ENCODE measurements at regions not wholly inside any gene's neighbourhood (a gene's known extent, or its start where the extent isn't known, plus 50 kb on each side); places are given as distances from the start of the nearest gene placed in this dataset.
"Not testable (repeated sequence)": the region's sequence is repeated elsewhere in the genome, so short reads cannot be mapped to it uniquely, and the experiment has no call there.

DNA sequence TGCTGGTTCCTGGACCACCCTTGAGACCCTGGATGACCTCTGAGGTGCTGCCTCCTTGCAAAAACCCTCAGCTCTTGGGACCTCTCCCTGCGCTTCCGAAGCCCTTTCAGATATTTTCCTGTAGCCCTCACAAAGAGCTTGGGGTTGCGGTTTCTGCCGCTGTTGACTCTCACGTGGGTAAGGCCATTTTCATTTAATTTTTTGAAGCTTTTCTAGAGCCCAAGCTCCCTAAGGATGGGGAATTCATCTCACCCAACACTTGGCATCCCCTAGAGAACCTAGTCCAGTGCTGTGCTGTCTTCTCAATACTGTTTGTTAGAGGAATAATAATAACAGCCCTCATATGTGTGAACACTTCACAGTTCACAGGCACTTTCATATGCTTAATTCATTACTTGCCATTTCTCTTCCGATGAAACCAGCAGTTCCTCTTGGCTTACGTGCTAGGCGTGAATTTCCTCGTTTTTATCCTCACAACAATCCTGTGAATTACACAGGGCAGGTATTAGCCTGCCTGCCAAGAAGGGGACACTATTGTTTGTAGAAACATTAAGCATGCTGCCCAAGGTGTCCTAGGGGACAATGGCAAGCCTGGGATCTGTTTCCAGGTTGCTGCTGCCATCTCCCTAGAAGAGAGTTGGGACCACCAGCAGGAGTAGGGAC, 71.6 kb upstream of the CTBP2 start:
- H3K4me3 ChIP-seq (ENCODE audit: low read depth, low read length): no peak overlapping the region
- no peaks in the 10 kb centered on the region for H3K27me3 ChIP-seq (ENCODE audit: control insufficient read depth, insufficient read depth, low read length)
- FAIRE-seq: no peak
- peak; percentile 70 for DNase-seq (ENCODE audit: low read depth)
- no peaks in the 10 kb centered on the region for H3K36me3 ChIP-seq (ENCODE audit: control insufficient read depth, insufficient read depth, low read length)
- TF ChIP-seq, protein P1, sequence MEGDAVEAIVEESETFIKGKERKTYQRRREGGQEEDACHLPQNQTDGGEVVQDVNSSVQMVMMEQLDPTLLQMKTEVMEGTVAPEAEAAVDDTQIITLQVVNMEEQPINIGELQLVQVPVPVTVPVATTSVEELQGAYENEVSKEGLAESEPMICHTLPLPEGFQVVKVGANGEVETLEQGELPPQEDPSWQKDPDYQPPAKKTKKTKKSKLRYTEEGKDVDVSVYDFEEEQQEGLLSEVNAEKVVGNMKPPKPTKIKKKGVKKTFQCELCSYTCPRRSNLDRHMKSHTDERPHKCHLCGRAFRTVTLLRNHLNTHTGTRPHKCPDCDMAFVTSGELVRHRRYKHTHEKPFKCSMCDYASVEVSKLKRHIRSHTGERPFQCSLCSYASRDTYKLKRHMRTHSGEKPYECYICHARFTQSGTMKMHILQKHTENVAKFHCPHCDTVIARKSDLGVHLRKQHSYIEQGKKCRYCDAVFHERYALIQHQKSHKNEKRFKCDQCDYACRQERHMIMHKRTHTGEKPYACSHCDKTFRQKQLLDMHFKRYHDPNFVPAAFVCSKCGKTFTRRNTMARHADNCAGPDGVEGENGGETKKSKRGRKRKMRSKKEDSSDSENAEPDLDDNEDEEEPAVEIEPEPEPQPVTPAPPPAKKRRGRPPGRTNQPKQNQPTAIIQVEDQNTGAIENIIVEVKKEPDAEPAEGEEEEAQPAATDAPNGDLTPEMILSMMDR (IDR thresholded peaks at IDR 0.05; ENCODE audit: insufficient read depth, low read length, severe bottlenecking): no peak

DNA sequence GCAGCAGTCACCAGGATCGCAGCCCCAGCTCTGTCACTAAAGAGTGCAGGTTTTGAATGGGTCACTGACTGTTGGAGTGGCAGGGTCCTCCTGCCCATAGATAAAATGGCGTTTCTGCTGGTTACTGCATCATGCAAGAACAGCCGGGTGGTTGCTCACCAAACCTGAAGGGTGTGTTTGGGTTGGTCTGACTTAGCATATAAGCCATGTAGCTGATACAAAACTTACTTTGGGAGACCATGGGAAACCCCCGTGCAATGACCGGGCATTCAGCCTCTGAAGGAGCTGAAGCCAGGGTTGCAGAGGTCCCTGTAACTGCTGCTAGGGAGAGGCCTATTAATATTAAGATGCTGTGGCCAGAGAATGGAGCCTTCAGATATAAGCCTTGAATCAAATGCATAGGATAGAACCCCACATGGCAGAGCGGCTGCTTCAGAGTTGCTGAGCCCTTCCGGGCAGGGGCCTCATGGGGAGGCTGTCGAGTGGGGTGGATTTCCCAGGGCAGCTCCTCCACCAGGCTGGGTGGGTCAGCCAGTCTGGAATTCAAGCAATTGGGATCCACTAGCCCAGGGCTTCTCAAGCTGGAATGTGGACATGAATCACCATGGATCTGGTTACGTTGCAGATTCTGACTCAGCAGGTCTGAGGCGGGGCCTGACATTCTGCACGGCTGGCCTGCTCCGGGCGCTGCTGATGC, 70.9 kb upstream of the CTBP2 start:
- Histone ChIP-seq H3K4me3 (ENCODE audit: low read depth, low read length) (no peak overlapping the region), H3K36me3 (ENCODE audit: control insufficient read depth, insufficient read depth, low read length) (no peaks in the 10 kb centered on the region), H3K27me3 (ENCODE audit: control insufficient read depth, insufficient read depth, low read length) (no peaks in the 10 kb centered on the region)
- FAIRE-seq (peak; percentile 92), DNase-seq (ENCODE audit: low read depth) (peak; percentile 97)
- TF ChIP-seq, protein P1 (IDR thresholded peaks at IDR 0.05; ENCODE audit: insufficient read depth, low read length, severe bottlenecking): peak; percentile 12

DNA sequence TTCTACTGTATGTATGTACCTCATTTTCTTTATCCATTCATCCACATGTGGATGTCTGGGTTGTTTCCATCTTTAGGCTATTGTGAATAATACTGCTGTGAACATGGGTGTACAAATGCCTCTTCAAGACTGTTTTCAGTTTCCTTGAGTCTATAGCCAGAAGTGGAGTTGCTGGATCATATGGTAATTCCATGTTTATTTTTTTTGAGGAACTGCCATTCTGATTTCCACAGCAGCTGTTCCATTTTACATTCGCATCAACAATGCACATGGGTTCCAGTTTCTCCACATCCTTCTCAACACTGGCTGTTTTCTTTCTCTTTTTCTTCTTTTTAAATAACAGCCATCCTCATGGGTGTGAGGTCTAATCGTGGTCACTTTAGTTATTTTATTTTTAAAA, 69.9 kb upstream of the CTBP2 start:
- H3K4me3 ChIP-seq (ENCODE audit: low read depth, low read length): no peak overlapping the region
- TF ChIP-seq, protein P1 (IDR thresholded peaks at IDR 0.05; ENCODE audit: insufficient read depth, low read length, severe bottlenecking): no peak
- DNase-seq (ENCODE audit: low read depth): no peak
- FAIRE-seq: no peak
- no peaks in the 10 kb centered on the region for H3K27me3 ChIP-seq (ENCODE audit: control insufficient read depth, insufficient read depth, low read length)
- H3K36me3 ChIP-seq (ENCODE audit: control insufficient read depth, insufficient read depth, low read length): no peaks in the 10 kb centered on the region

DNA sequence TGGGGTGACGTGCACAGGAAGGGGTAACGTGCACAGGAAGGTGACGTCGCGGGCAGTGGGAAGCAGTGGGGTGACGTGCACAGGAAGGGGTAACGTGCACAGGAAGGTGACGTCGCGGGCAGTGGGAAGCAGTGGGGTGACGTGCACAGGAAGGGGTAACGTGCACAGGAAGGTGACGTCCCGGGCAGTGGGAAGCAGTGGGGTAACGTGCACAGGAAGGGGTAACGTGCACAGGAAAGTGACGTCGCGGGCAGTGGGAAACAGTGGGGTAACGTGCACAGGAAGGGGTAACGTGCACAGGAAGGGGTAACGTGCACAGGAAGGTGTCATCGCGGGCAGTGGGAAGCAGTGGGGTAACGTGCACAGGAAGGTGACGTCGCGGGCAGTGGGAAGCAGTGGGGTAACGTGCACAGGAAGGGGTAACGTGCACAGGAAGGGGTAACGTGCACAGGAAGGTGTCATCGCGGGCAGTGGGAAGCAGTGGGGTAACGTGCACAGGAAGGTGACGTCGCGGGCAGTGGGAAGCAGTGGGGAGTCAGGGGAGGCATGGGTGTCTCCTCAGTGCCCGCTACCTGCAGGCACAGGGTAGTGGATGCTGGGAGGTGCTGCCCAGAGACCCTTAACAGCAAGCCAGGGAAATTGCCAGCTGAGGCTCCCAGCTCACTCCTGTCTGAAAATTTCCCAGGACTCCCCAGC, 68.0 kb upstream of the CTBP2 start:
- DNase-seq (ENCODE audit: low read depth); H3K27me3 ChIP-seq (ENCODE audit: control insufficient read depth, insufficient read depth, low read length); FAIRE-seq; H3K4me3 ChIP-seq (ENCODE audit: low read depth, low read length); H3K36me3 ChIP-seq (ENCODE audit: control insufficient read depth, insufficient read depth, low read length): not testable (repeated sequence)

DNA sequence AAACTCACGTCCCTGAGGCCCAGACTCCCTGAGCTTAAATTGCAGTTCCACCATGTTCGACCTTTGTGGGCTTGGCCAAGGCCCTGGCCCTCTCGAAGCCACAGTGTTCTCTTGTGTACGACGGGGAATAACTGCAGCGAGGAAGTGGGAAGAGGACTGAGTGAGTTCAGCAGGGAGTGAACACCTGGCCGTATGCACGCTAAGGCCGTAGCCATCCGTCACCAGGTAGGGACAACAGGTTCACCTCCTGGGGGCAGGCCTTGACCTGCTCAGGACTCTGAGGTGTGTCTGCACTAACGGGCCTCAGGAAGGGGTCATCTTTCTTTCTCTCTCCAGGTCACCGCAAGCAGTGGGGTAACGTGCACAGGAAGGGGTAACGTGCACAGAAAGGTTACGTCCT, 67.2 kb upstream of the CTBP2 start:
- Histone ChIP-seq H3K27me3 (ENCODE audit: control insufficient read depth, insufficient read depth, low read length) (no peaks in the 10 kb centered on the region), H3K36me3 (ENCODE audit: control insufficient read depth, insufficient read depth, low read length) (no peaks in the 10 kb centered on the region), H3K4me3 (ENCODE audit: low read depth, low read length) (no peak overlapping the region)
- TF ChIP-seq, protein P1 (IDR thresholded peaks at IDR 0.05; ENCODE audit: insufficient read depth, low read length, severe bottlenecking): no peak
- no peak for FAIRE-seq
- no peak for DNase-seq (ENCODE audit: low read depth)

DNA sequence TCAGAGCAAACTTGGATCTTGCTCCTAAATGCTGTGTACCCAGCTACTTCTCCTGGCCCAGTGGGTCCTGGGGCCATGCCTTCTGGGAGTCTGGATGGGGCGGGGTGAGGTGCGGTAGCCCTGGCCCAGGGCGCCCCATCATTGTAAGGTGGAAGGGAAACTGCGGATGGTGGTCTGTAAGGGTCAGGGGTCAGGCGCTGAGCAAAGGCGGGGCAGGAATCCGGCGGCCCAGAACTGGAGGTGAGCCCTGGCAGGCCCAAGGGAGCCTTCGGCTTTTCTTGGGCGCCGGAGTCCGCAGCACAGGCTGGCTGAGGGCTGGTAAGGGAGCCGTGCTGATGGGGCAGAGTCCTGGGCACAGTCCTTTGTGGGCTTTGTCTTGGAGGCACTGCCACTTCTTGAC, 66.5 kb upstream of the CTBP2 start:
- DNase-seq (ENCODE audit: low read depth): no peak
- Histone ChIP-seq H3K4me3 (ENCODE audit: low read depth, low read length) (no peak overlapping the region), H3K36me3 (ENCODE audit: control insufficient read depth, insufficient read depth, low read length) (no peaks in the 10 kb centered on the region), H3K27me3 (ENCODE audit: control insufficient read depth, insufficient read depth, low read length) (no peaks in the 10 kb centered on the region)
- TF ChIP-seq, protein P1 (IDR thresholded peaks at IDR 0.05; ENCODE audit: insufficient read depth, low read length, severe bottlenecking): no peak
- no peak for FAIRE-seq
